Uterus (tissue), 3 donors: ENCODE measurements at regions not wholly inside any gene's neighbourhood (a gene's known extent, or its start where the extent isn't known, plus 50 kb on each side); places are given as distances from the start of the nearest gene placed in this dataset.

ENCODE experiments used
- DNase-seq, 2 donors: peaks; one replicate each; pipeline ENCODE4 v3.0.0-alpha.2; 2019 to 2020
- H3K27ac ChIP-seq, 2 donors: fragments of 200-600 bp; sonication (generic); 1 replicate in 1 of 2; 2 replicates in 1 of 2; pipeline ENCODE4 v1.5.1; 2016 to 2018
- H3K27me3 ChIP-seq, 2 donors: fragments of 200-600 bp; sonication (generic); one replicate each; pipeline ENCODE4 v1.5.1; 2018 to 2019; ENCODE audit warnings: control low read depth in 1 of 2
- H3K36me3 ChIP-seq, 2 donors: fragments of 200-600 bp; sonication (generic); one replicate each; pipeline ENCODE4 v1.5.1; 2019; ENCODE audit warnings: control low read depth in 1 of 2
- H3K4me1 ChIP-seq, 2 donors: fragments of 200-600 bp; sonication (generic); one replicate each; pipeline ENCODE4 v1.5.1; 2018 to 2019; ENCODE audit warnings: control low read depth in 1 of 2
- H3K4me3 ChIP-seq, 2 donors: fragments of 200-600 bp; sonication (generic); 1 replicate in 1 of 2; 2 replicates in 1 of 2; pipeline ENCODE4 v1.5.1; 2018 to 2019; ENCODE audit warnings: mild to moderate bottlenecking in 1 of 2
- H3K9me3 ChIP-seq, 2 donors: fragments of 200-600 bp; sonication (generic); one replicate each; pipeline ENCODE4 v1.5.1; 2019; ENCODE audit warnings: control low read depth in 1 of 2
- POLR2A ChIP-seq, 2 donors: fragments of 450-650 bp; IDR thresholded peaks; one replicate each; pipeline ENCODE4 v1.6.1; 2016; ENCODE audit warnings: antibody characterized with exemption in 2 of 2, mild to moderate bottlenecking in 1 of 2, moderate library complexity in 1 of 2
- intact Hi-C: fragments of 100-400 bp; cut with DNase I; formaldehyde crosslinking; loops from one replicate; pipeline ENCODE4 v1.15.1; 2023; ENCODE audit warnings: low total_unique reads
- TF ChIP-seq, protein P1 (sequence below), 4 experiments: fragments of 200-600 bp in 2 of 4; fragments of 450-650 bp in 2 of 4; sonication (generic) in 2 of 4; IDR thresholded peaks; one replicate each; pipeline ENCODE4 v1.5.1; 2016 to 2019; ENCODE audit warnings: antibody characterized with exemption in 4 of 4, mild to moderate bottlenecking in 2 of 4, moderate library complexity in 1 of 4
- donor health status: DM: yes; HTN: yes; CAD: no.

DNA sequence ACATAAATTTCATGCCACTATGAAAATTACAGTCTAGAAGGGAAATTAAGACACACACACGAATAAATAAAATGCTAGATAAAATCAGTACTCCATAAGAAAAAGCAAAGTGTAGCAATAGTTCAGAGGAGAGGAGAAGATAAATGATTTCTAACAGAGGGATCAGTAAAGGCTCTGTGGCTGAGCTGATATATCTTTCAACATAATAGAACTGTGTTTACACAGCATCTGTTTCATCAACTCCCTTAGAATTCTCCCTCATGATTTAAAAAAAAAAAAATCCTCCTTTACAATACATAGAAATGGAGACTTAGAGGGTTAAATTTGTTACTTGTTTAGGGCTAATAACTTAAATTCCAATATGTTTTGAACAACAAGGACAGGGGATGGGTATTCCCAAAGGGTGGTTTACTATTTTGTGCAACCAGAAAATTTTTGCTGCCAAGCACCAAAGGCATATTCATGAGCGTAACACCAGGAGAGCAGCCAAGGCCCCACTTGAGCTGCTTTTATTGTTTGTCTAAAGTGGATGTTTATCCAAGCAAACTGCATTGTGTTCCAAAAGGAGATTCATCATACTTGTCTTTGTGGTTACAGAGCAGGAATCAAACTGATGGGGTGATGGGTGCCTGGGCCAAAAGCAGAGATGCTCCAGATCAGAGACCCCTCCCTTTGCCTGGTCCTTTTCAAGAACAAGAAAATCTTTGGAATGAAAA is 162.7 kb downstream of the BMP4 start:
- intact Hi-C loops = no loop called here
- Histone ChIP-seq H3K27ac (no peak overlapping the region), H3K4me3 (no peak overlapping the region), H3K4me1 (no peaks in the 10 kb centered on the region), H3K27me3 (no peaks in the 10 kb centered on the region), H3K9me3 (no peaks in the 10 kb centered on the region), H3K36me3 (no peaks in the 10 kb centered on the region)
- TF ChIP-seq, protein P1, sequence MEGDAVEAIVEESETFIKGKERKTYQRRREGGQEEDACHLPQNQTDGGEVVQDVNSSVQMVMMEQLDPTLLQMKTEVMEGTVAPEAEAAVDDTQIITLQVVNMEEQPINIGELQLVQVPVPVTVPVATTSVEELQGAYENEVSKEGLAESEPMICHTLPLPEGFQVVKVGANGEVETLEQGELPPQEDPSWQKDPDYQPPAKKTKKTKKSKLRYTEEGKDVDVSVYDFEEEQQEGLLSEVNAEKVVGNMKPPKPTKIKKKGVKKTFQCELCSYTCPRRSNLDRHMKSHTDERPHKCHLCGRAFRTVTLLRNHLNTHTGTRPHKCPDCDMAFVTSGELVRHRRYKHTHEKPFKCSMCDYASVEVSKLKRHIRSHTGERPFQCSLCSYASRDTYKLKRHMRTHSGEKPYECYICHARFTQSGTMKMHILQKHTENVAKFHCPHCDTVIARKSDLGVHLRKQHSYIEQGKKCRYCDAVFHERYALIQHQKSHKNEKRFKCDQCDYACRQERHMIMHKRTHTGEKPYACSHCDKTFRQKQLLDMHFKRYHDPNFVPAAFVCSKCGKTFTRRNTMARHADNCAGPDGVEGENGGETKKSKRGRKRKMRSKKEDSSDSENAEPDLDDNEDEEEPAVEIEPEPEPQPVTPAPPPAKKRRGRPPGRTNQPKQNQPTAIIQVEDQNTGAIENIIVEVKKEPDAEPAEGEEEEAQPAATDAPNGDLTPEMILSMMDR (IDR thresholded peaks at IDR 0.05) = no peak
- no peak for TF ChIP-seq POLR2A (IDR thresholded peaks at IDR 0.05)
- peak in 1 of 2 donors; percentile 14 for DNase-seq

DNA sequence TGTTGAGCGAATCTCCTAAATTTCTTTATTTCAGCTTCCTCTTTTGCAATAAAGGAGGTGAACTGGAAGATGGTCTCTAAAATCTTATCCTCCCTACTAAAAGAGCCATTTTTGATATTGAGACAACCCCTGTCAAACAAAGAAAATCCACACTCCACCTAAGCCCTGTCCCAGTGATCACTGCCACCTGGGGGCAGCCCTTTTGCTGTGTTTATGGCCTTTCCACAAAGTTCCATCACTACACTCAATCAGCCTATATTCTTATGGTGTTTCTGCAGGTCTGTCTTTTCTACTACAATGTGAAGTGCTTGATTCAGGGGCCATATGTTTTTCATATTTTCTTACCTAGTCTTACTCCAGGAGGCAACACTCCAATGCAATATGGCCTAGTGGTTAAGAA is 163.7 kb downstream of the BMP4 start:
- TF ChIP-seq, protein P1 (IDR thresholded peaks at IDR 0.05) = no peak
- no peak for TF ChIP-seq POLR2A (IDR thresholded peaks at IDR 0.05)
- DNase-seq = no peak
- intact Hi-C loops = no loop called here
- Histone ChIP-seq H3K27ac (no peak overlapping the region), H3K4me1 (no peaks in the 10 kb centered on the region), H3K27me3 (no peaks in the 10 kb centered on the region), H3K4me3 (no peak overlapping the region), H3K9me3 (no peaks in the 10 kb centered on the region), H3K36me3 (no peaks in the 10 kb centered on the region)

DNA sequence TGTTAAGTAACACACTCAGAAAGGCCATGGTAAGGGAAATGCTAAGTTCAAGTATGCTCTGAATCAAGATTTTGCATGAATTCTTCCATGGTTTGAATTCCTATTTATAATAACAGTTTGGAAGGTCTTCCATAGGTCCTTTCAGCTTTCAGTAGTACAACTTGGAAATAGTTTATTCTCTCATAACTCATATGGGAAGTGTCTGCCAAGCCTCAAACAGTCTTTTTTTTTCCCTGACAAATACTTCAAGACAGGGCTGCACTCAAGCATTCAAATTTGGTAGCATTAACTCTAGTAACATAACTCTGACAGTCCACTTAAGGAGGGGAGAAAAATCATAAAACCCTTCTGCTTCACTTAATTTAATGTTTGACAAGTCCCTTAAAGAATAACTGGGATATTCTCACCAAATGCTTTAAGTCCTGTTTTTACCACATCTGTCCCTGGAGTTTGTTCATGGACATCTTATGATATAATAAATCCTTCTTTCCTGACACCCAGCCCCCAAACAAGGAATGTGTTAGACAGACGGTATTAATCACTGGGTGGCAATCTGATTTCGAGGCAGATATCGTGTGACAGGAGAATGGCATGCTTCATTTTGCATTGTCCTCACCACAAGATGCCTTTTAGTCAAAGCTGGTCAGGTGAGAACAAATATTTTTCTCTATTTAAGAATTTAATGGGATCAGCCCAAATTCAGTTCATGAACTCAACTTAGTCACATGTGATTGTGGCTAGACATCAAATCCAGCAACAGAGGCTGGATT is 165.7 kb downstream of the BMP4 start:
- Histone ChIP-seq H3K4me3 (no peak overlapping the region), H3K9me3 (no peaks in the 10 kb centered on the region), H3K4me1 (no peaks in the 10 kb centered on the region), H3K27ac (no peak overlapping the region), H3K36me3 (no peaks in the 10 kb centered on the region), H3K27me3 (no peaks in the 10 kb centered on the region)
- TF ChIP-seq, protein P1 (IDR thresholded peaks at IDR 0.05) = no peak
- TF ChIP-seq POLR2A (IDR thresholded peaks at IDR 0.05) = no peak
- intact Hi-C loops = no loop called here
- DNase-seq = no peak

DNA sequence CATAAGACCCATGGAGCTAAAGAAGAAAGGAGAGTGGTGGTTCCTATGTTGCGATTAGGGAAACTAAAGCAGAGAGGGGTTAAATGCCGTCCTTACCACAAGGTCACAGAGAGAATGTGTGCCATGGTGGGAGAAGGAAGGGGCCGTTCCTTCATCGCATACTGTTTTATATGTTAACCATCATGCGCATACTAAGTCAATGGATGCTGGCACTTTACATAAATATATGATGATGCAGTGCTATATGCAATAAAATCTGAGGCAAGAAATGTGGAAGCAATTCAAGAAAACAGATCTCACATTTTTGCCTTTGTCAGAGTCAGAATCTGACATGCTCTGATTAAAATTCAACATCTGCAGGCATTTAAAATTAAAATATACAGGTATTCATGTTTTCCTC is 168.1 kb downstream of the BMP4 start:
- H3K27ac ChIP-seq = no peak overlapping the region
- intact Hi-C loops = no loop called here
- no peak overlapping the region for H3K4me3 ChIP-seq
- no peaks in the 10 kb centered on the region for H3K9me3 ChIP-seq
- no peaks in the 10 kb centered on the region for H3K4me1 ChIP-seq
- no peak for TF ChIP-seq POLR2A (IDR thresholded peaks at IDR 0.05)
- TF ChIP-seq, protein P1 (IDR thresholded peaks at IDR 0.05) = no peak
- H3K27me3 ChIP-seq = no peaks in the 10 kb centered on the region
- no peaks in the 10 kb centered on the region for H3K36me3 ChIP-seq
- no peak for DNase-seq

DNA sequence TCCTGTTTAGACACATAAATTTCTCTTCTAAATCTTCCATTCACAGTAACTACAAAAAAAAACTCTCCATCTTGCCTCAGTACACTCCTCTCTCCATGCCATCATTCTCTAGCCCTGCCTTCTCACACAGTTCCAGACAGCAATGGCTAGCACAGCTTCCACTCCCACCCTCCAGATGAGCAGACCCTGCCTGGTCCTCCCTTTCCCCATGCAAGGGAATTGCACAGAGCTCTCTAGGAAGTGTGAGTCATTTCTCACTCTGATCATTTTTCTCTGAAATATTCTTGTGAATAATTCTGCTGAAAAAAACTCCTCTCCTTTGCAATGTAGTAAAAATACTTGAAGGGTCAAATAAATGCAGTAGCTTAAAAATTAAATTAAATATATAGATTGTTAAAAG is 170.6 kb downstream of the BMP4 start:
- no peak overlapping the region for H3K4me3 ChIP-seq
- no peaks in the 10 kb centered on the region for H3K9me3 ChIP-seq
- no peak overlapping the region for H3K27ac ChIP-seq
- H3K36me3 ChIP-seq = no peaks in the 10 kb centered on the region
- DNase-seq = no peak
- intact Hi-C loops = no loop called here
- no peaks in the 10 kb centered on the region for H3K4me1 ChIP-seq
- TF ChIP-seq POLR2A (IDR thresholded peaks at IDR 0.05) = no peak
- TF ChIP-seq, protein P1 (IDR thresholded peaks at IDR 0.05) = no peak
- H3K27me3 ChIP-seq = no peaks in the 10 kb centered on the region
